Left kidney (tissue), 1 donor: ENCODE measurements at regions not wholly inside any gene's neighbourhood (a gene's known extent, or its start where the extent isn't known, plus 50 kb on each side); places are given as distances from the start of the nearest gene placed in this dataset.
A peak's percentile ranks its signal among the peaks of the same experiment; 100 is the strongest.
"Not testable (repeated sequence)": the region's sequence is repeated elsewhere in the genome, so short reads cannot be mapped to it uniquely, and the experiment has no call there.

Experiments used
- DNase-seq: peaks from one replicate; pipeline ENCODE4 v3.0.0-alpha.2; 2013

DNA sequence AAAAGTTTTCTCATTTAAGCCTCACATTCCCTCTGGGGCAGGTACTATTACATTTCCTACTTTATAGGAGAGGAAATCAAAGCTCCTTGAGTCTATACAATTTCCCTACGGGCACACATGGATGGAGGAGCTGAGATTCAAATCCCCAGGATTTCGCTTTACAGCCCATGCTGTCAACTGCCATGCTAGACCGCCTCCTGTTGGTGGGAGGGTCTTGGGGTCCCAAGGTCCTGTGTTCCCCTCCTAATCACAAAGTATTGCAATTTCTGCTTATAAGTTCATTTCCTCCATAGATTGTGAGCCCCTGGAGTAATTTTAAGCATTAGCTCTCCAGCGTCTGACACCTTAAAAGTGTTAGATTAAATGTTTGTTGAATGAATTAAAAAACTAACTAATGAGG is 95.9 kb upstream of the SMARCA2 start:
- DNase-seq: no peak

DNA sequence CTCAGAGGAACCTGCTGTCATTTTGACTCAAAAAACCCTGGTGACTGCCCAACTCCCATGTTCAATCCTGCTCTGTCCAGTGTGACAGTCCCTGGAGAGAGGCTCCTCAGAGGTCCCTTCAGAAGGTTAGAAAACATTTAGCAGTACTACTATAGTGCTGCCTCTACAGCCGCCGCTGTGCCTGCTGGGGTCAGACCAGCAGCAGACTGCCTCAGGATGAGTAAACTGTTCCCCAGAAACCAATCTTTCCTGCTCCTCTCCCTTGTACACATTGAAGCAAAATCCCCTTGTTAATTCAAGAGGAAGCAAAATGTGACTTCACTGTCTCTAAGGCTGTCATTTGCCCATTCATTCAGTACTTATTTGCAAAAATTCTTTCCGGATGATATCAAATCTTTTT is 94.8 kb upstream of the SMARCA2 start:
- DNase-seq: no peak

GRCh38 chr9:1922026-1922425 is 93.1 kb upstream of the SMARCA2 start:
- no peak for DNase-seq

- no peak for DNase-seq
Observed at GRCh38 chr9:1927546-1927945, 87.6 kb upstream of the SMARCA2 start.

DNA sequence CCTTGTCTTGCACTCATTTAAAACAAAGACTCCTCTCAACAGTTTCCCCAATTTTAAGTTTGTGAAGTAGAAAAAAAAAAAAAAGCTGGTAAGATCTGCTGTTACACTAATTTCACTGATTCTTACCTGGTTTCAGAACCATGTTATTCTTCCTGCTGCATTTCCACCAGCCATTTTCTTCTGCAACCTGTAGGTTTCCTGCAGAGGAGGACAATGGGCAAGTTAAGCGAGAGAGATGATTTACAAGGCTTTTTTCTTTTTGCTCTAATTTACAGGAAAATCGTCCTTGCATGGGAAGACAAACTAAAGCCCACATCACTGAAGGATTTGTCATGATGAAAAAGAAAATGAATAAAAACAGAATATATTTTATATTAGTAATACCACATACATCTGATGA is 86.0 kb upstream of the SMARCA2 start:
- no peak for DNase-seq

- DNase-seq: no peak
Observed at GRCh38 chr9:1929722-1930244, 85.4 kb upstream of the SMARCA2 start.

DNA sequence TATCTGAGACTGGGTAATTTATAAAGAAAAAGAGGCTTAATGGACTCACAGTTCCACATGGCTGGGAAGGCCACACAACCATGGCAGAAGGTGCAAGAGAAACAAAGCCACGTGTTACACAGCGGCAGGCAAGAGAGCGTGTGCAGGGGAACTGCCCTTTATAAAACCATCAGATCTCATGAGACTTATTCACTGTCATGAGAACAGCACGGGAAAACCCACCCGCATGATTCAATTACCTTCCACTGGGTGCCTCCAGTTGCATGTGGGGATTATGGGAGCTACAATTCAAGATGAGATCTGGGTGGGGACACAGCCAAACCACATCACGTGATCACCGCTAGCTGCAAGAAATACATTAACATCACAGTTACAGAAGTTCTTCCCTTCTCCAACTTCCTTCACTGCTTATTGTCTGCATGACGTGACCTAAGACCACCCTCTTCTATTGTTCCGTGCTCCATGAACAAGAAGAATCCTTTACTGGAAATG is 84.9 kb upstream of the SMARCA2 start:
- DNase-seq: not testable (repeated sequence)

GRCh38 chr9:1938135-1938534 is 77.0 kb upstream of the SMARCA2 start:
- no peak for DNase-seq

DNA sequence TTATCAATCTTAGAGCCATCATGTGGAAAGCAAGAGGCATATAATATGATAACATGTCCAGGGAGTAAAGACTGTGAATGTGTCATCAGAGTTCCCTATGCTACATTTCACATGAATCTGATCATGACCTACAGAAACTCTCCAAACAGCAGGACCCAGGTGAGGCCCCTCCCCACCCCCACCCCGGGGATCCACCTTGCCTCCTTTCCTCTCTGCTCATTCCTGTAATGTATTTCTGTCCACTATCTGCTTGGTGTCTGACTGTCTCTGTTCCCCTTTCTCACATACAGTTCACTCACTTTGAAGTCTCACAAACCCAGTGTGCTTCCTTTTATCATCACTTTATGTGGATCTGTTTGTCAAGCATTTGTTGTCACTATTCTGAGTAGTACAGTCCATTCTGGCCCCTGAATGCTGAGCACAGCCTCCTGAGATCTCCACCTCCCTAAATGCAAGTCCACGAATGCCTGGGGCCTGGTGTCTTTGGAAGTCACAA is 76.4 kb upstream of the SMARCA2 start:
- no peak for DNase-seq

GRCh38 chr9:1939466-1939865 is 75.7 kb upstream of the SMARCA2 start:
- no peak for DNase-seq

GRCh38 chr9:1939926-1940368 is 75.2 kb upstream of the SMARCA2 start:
- DNase-seq: no peak

DNA sequence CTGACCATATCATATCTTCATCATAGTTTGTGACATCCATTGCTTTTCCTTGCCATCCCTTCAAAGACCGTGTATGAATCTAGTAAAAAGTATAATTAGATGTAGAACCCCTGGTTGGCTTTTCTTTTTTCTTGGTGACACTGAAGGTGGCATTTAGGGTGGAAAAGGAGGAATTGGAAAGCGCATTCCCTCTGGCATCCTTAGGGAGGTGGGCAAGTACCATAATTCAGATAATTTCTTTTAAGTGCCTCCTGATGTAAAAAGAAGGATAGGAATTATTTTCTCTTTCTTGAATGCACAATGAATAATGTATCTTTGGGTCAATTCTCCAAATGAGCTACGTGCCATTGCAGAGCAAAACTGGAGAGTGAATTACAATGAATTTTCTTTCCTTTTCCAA is 73.2 kb upstream of the SMARCA2 start:
- no peak for DNase-seq

DNA sequence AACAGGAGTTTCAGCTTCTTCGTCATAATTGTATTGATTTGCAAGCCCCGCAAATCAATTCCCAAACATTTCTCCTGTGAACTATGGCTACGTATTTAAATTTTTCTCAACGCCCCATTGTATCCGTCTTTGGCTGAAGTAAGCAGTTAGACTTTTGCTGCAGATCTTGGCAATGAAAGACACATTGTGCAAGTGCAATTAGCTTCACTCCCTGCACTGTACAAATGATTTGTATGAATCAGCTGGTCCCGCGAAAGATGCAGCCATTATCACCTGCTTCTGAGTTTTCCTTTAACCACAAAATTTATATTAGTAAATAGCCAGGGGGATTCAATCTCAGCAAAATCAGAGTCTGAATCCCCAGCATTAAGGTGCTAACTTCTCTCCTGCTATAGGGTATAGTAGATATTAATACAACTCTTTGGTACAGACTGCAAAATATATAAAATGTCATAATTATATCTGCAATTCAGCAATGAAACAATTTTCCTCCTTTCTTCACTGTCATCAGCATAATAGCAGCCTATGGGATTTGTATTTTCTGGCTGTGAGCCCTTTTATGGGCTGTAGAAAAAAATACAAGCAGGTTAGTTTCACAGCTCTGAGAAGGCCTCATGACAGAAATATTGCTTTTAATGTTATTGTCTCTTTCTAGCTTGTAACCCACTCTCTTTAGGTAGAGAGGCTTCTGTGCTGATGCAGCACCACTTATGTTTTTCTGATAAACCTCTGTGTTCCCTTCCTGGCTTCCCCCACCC is 68.4 kb upstream of the SMARCA2 start:
- DNase-seq: no peak

GRCh38 chr9:1947438-1947837 is 67.7 kb upstream of the SMARCA2 start:
- no peak for DNase-seq

GRCh38 chr9:1948541-1948940 is 66.6 kb upstream of the SMARCA2 start:
- no peak for DNase-seq

DNA sequence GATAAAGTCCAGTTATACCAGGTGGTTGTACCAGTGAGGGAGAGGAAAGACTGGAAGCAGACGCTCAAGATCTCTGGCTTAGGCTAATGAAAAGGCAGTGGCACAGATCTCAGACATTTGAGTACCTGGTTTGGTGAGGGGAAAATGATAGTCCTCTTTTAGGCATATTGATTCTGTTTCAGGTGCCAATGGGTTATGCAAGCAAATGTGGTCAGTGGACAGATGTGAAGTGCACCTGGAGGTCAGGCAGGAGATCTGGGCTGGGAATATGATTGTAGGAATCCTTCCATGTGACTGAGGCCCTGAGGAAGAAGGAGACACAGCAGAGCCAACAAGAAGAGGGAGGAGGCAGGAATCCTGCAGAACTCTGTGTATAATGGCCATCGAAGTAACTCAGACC is 63.7 kb upstream of the SMARCA2 start:
- DNase-seq: no peak

GRCh38 chr9:1952001-1952400 is 63.1 kb upstream of the SMARCA2 start:
- no peak for DNase-seq

DNA sequence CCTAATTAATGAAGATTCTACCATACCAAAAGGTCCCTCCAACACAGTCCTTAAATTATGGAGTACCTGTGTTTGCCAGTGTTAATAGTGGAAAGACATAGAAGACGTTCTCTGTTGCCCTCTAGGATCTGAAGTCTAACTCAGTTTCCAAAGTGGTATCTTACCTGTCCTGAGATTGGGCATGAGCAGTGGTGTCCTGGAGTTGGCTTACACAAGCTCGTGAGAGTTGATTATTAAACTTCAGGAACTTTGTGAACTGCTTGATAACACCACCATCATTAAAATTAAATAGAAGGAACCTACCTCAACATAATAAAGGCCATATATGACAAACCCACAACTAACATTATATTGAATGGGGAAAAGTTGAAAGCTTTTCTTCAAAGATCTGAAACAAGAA is 60.9 kb upstream of the SMARCA2 start:
- DNase-seq: no peak

DNA sequence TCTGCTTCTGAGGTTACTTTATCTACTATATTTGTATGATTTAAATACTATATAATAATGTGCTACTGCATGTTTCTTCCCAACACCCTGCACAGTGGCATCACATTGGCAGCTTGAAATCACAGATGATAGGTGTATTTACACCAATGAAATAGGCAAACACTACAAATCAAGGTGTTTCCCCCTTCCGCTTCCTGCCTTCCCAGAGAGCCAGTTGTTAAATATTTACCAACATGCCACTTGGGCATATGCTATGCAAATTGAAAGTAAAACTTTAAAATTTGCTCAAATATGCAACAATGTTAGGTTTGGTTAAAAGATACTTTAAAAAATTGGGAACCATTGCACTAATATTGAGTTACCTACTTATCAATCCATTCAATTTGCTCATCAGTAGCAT is 58.2 kb upstream of the SMARCA2 start:
- DNase-seq: no peak

DNA sequence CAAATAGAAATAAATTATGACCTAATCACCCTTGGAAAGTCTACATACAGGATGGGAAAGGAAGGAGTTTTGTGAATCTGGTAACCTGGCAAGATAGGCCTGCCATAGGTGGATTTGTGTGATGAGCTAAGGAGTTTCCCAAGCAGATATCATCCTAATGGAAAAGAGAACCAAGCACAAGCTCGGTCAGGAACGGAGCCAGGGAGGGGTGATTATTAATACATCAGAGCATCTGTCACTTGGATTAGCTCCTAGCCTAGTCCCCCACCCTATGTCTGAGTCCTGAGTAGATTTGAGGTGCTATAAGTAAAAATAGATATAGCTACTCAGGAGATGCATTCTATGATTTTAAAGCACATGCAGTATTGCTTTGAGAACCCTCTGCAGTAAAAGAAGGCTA is 57.3 kb upstream of the SMARCA2 start:
- no peak for DNase-seq

- no peak for DNase-seq
Observed at GRCh38 chr9:1959371-1959770, 55.8 kb upstream of the SMARCA2 start.

DNA sequence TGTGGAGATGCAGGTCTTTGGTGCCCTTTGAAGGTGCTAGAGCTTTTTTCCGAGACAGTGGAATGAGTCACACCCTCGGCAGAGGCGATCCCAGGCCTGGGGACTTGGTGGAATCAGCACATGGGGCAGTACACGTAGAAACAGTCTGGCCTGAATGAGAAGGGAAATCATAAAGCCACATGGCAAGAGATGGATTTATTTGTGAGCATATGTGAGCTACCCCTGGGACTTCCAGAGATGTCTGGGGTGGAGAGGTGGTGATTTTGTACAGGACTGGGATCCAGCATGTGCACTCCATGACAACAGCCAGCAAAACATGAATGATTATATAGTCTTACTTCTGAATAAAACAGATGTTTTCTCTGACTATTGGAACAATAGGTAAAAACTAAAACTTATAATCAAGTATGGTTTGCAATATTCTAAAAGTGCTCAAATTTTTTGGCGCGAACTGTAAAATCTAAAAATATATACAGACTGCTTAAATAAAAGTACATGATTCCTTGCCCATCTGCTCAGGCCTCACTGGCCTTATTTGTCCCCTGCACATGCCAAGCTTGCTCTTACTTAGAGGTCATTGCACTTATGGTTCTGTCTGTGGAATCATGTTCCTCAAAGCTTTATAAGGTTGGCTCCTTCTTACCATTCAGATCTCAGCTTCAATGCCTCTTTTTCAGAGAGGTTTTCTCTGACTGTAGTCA is 54.7 kb upstream of the SMARCA2 start:
- DNase-seq: no peak

DNA sequence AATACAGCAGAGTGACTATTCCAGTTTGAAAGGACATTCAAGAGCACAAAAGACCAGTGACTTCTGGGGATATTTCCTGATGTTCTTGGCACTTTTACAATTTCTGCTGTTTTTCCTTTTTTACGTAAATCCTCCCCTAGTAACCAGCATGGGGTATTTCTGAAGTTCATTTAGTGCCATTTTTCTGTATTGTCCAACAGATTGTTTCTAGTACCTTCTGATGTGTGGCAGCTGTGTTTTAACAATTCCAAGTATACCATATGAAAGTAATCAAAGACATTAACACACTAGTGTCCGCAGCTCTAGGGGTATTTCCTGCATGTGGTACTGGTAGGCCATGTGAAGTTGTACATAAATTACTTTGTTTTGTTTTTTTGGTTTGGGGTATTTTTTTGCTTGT is 53.0 kb upstream of the SMARCA2 start:
- peak; percentile 61 for DNase-seq
